ENCODE measurements at regions not wholly inside any gene's neighbourhood (a gene's known extent, or its start where the extent isn't known, plus 50 kb on each side); places are given as distances from the start of the nearest gene placed in this dataset.

DNA sequence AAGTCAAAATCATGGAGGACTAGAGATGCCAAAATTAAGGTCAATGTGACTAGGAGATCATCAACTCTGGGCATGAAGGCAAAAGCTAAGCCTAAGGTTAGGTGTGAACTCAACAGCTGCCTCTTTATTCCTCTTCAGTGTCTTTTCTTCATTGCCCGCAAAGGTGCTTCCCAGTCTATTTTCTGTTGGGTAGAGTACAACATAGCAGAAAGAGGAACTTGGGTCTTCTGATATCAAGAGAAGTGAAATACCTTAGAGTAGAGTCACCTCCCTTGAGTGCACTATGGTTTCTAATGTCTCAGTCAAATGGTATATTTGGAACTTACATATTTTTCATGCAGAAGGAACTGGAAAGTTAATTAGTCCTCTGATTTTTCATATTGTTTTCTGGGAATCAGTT, 122.5 kb upstream of the GRIN3A start:
- TF ChIP-seq POLR2AphosphoS5 (IDR thresholded peaks at IDR 0.05) (no peak), POLR2A (IDR thresholded peaks at IDR 0.05) (no peak), EP300 (IDR thresholded peaks at IDR 0.05) (no peak)
- TF ChIP-seq, protein P1, sequence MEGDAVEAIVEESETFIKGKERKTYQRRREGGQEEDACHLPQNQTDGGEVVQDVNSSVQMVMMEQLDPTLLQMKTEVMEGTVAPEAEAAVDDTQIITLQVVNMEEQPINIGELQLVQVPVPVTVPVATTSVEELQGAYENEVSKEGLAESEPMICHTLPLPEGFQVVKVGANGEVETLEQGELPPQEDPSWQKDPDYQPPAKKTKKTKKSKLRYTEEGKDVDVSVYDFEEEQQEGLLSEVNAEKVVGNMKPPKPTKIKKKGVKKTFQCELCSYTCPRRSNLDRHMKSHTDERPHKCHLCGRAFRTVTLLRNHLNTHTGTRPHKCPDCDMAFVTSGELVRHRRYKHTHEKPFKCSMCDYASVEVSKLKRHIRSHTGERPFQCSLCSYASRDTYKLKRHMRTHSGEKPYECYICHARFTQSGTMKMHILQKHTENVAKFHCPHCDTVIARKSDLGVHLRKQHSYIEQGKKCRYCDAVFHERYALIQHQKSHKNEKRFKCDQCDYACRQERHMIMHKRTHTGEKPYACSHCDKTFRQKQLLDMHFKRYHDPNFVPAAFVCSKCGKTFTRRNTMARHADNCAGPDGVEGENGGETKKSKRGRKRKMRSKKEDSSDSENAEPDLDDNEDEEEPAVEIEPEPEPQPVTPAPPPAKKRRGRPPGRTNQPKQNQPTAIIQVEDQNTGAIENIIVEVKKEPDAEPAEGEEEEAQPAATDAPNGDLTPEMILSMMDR (IDR thresholded peaks at IDR 0.05), result no peak
